ENCODE measurements at regions not wholly inside any gene's neighbourhood (a gene's known extent, or its start where the extent isn't known, plus 50 kb on each side); places are given as distances from the start of the nearest gene placed in this dataset.
"Not testable (repeated sequence)": the region's sequence is repeated elsewhere in the genome, so short reads cannot be mapped to it uniquely, and the experiment has no call there.

GRCh38 chr22:47618180-47619010, 855.9 kb downstream of the TBC1D22A start:
- no peak overlapping the region for H3K4me3 Mint-ChIP-seq
- H3K9me3 Mint-ChIP-seq, result peaks cover 0 to 3% (median 1%) of the 10 kb centered on the region in 3 donors
- H3K27ac Mint-ChIP-seq, result no peak overlapping the region
- H3K4me1 Mint-ChIP-seq, result peaks cover 0 to 3% (median 0%) of the 10 kb centered on the region in 3 donors
- no peaks in the 10 kb centered on the region for H3K27me3 Mint-ChIP-seq
- H3K36me3 Mint-ChIP-seq, result peaks cover 2% of the 10 kb centered on the region

GRCh38 chr22:47617186-47617585, 854.7 kb downstream of the TBC1D22A start:
- H3K9me3 Mint-ChIP-seq, result peaks cover 0 to 3% (median 1%) of the 10 kb centered on the region in 3 donors
- H3K4me1 Mint-ChIP-seq, result peaks cover 0 to 3% (median 0%) of the 10 kb centered on the region in 3 donors

GRCh38 chr22:47616396-47617020, 854.1 kb downstream of the TBC1D22A start:
- H3K36me3 Mint-ChIP-seq, result peaks cover 4% of the 10 kb centered on the region
- peaks cover 0 to 3% (median 0%) of the 10 kb centered on the region in 3 donors for H3K4me1 Mint-ChIP-seq
- H3K4me3 Mint-ChIP-seq, result no peak overlapping the region
- peaks cover 0 to 3% (median 1%) of the 10 kb centered on the region in 3 donors for H3K9me3 Mint-ChIP-seq
- no peaks in the 10 kb centered on the region for H3K27me3 Mint-ChIP-seq
- H3K27ac Mint-ChIP-seq, result no peak overlapping the region

More at GRCh38 chr22:47617186-47617585, 854.7 kb downstream of the TBC1D22A start:
- peaks cover 4% of the 10 kb centered on the region for H3K36me3 Mint-ChIP-seq
- H3K27me3 Mint-ChIP-seq, result no peaks in the 10 kb centered on the region
- no peak overlapping the region for H3K4me3 Mint-ChIP-seq
- no peak overlapping the region for H3K27ac Mint-ChIP-seq

- Mint-ChIP-seq H3K27ac (no peak overlapping the region), H3K4me1 (peaks cover 0 to 3% (median 0%) of the 10 kb centered on the region in 3 donors), H3K27me3 (no peaks in the 10 kb centered on the region), H3K4me3 (peak overlapping the region in 1 of 4 donors; percentile 17), H3K9me3 (peaks cover 0 to 3% (median 1%) of the 10 kb centered on the region in 3 donors), H3K36me3 (peaks cover 4% of the 10 kb centered on the region)
Measured at GRCh38 chr22:47615051-47615450, 852.6 kb downstream of the TBC1D22A start.

GRCh38 chr22:47613606-47614350, 851.3 kb downstream of the TBC1D22A start:
- Mint-ChIP-seq H3K4me3 (no peak overlapping the region), H3K27me3 (no peaks in the 10 kb centered on the region), H3K9me3 (peaks cover 1 to 8% (median 4%) of the 10 kb centered on the region in 3 donors), H3K36me3 (peaks cover 4% of the 10 kb centered on the region), H3K27ac (no peak overlapping the region), H3K4me1 (peaks cover 0 to 3% (median 0%) of the 10 kb centered on the region in 3 donors)

- H3K27ac Mint-ChIP-seq, H3K4me3 Mint-ChIP-seq, H3K36me3 Mint-ChIP-seq, H3K4me1 Mint-ChIP-seq, H3K27me3 Mint-ChIP-seq: not testable (repeated sequence)
- H3K9me3 Mint-ChIP-seq, result peaks cover 1 to 10% (median 4%) of the 10 kb centered on the region in 3 donors
Measured at GRCh38 chr22:47613181-47613580, 850.7 kb downstream of the TBC1D22A start.

GRCh38 chr22:47612311-47612910, 850.0 kb downstream of the TBC1D22A start:
- no peak overlapping the region for H3K27ac Mint-ChIP-seq
- H3K27me3 Mint-ChIP-seq, result no peaks in the 10 kb centered on the region

GRCh38 chr22:47610764-47611163, 848.3 kb downstream of the TBC1D22A start:
- Mint-ChIP-seq H3K27ac (no peak overlapping the region), H3K36me3 (peaks cover 2% of the 10 kb centered on the region), H3K4me3 (no peak overlapping the region), H3K27me3 (no peaks in the 10 kb centered on the region), H3K4me1 (peaks cover 0 to under 1% (median 0%) of the 10 kb centered on the region in 3 donors), H3K9me3 (peaks cover 0 to 7% (median 4%) of the 10 kb centered on the region in 3 donors)

More at GRCh38 chr22:47612311-47612910, 850.0 kb downstream of the TBC1D22A start:
- peaks cover 1 to 9% (median 4%) of the 10 kb centered on the region in 3 donors for H3K9me3 Mint-ChIP-seq
- peaks cover 0 to 3% (median 0%) of the 10 kb centered on the region in 3 donors for H3K4me1 Mint-ChIP-seq
- no peak overlapping the region for H3K4me3 Mint-ChIP-seq
- peaks cover 2% of the 10 kb centered on the region for H3K36me3 Mint-ChIP-seq

GRCh38 chr22:47610281-47610680, 847.8 kb downstream of the TBC1D22A start:
- Mint-ChIP-seq H3K4me3 (no peak overlapping the region), H3K27me3 (no peaks in the 10 kb centered on the region), H3K27ac (no peak overlapping the region), H3K9me3 (peaks cover 0 to 7% (median 4%) of the 10 kb centered on the region in 3 donors), H3K36me3 (peaks cover 2% of the 10 kb centered on the region), H3K4me1 (no peaks in the 10 kb centered on the region)

- H3K4me3 Mint-ChIP-seq, result no peak overlapping the region
- H3K4me1 Mint-ChIP-seq, result no peaks in the 10 kb centered on the region
- H3K36me3 Mint-ChIP-seq, result peaks cover 2% of the 10 kb centered on the region
- peaks cover 0 to 7% (median 4%) of the 10 kb centered on the region in 3 donors for H3K9me3 Mint-ChIP-seq
- no peaks in the 10 kb centered on the region for H3K27me3 Mint-ChIP-seq
- peak overlapping the region in 1 of 3 donors; percentile 31 for H3K27ac Mint-ChIP-seq
Measured at GRCh38 chr22:47609653-47610052, 847.2 kb downstream of the TBC1D22A start.

GRCh38 chr22:47608421-47608820, 846.0 kb downstream of the TBC1D22A start:
- Mint-ChIP-seq H3K36me3 (peaks cover 2% of the 10 kb centered on the region), H3K4me1 (no peaks in the 10 kb centered on the region), H3K27ac (no peak overlapping the region), H3K27me3 (no peaks in the 10 kb centered on the region), H3K4me3 (no peak overlapping the region), H3K9me3 (peaks cover 0 to 7% (median 4%) of the 10 kb centered on the region in 3 donors)

GRCh38 chr22:47607486-47607885, 845.0 kb downstream of the TBC1D22A start:
- Mint-ChIP-seq H3K36me3 (peaks cover 1% of the 10 kb centered on the region), H3K27ac (no peak overlapping the region), H3K4me1 (no peaks in the 10 kb centered on the region), H3K27me3 (no peaks in the 10 kb centered on the region), H3K4me3 (peak overlapping the region in 1 of 4 donors; percentile 55), H3K9me3 (peaks cover 0 to 9% (median 7%) of the 10 kb centered on the region in 3 donors)

- Mint-ChIP-seq H3K4me3 (no peak overlapping the region), H3K27ac (peak overlapping the region in 1 of 3 donors; percentile 53), H3K36me3 (no peaks in the 10 kb centered on the region), H3K4me1 (no peaks in the 10 kb centered on the region), H3K27me3 (peaks cover under 1% of the 10 kb centered on the region), H3K9me3 (peaks cover 0 to 9% (median 7%) of the 10 kb centered on the region in 3 donors)
Measured at GRCh38 chr22:47606426-47606825, 844.0 kb downstream of the TBC1D22A start.

- Mint-ChIP-seq H3K4me1 (no peaks in the 10 kb centered on the region), H3K36me3 (no peaks in the 10 kb centered on the region), H3K27me3 (peaks cover 3% of the 10 kb centered on the region), H3K27ac (peak overlapping the region in 1 of 3 donors; percentile 53), H3K4me3 (no peak overlapping the region), H3K9me3 (peaks cover 0 to 9% (median 7%) of the 10 kb centered on the region in 3 donors)
Measured at GRCh38 chr22:47605886-47606285, 843.4 kb downstream of the TBC1D22A start.
